Hepatocyte (in vitro differentiated cells): ENCODE measurements at regions not wholly inside any gene's neighbourhood (a gene's known extent, or its start where the extent isn't known, plus 50 kb on each side); places are given as distances from the start of the nearest gene placed in this dataset.
"Not testable (repeated sequence)": the region's sequence is repeated elsewhere in the genome, so short reads cannot be mapped to it uniquely, and the experiment has no call there.

Experiments
- EZH2phosphoT487 ChIP-seq: fragments of 200-600 bp; sonication (generic); IDR thresholded peaks from one replicate; pipeline ENCODE4 v1.6.1; 2018; ENCODE audit warnings: antibody characterized with exemption, mild to moderate bottlenecking, low read depth, moderate library complexity; ENCODE audit not compliant: unreplicated experiment, severe bottlenecking
- TF ChIP-seq, protein P1 (sequence below): fragments of 200-600 bp; sonication (generic); IDR thresholded peaks from 2 replicates; pipeline ENCODE4 v1.5.1; 2016; ENCODE audit warnings: antibody characterized with exemption, mild to moderate bottlenecking; ENCODE audit not compliant: poor library complexity

DNA sequence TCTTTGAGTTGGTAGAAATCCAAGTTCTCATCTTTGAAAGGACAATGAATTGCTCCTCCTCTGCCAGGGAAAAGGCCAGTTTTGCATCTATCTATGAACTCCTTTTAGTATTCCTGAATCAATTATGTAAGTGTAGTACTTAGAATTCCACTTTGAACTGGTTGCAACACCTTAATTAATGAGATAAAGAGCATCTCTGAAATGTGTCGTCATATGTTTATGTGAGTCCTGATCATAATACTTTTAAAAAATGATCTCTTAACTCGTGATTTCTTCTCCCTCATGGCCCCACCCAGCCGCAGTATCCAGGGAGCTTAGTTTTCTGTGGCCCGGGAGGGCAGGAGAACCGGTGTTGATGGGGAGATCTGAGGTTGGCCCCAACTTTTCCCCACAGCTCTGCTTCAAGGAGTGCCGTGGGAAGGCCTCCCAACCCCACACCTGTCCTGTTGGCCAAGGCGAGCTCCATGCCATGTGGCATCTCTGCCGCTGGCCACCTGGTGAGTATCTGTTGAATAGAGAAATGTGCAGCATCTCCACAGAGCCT is 203.5 kb downstream of the TMEM121 start:
- TF ChIP-seq, protein P1, sequence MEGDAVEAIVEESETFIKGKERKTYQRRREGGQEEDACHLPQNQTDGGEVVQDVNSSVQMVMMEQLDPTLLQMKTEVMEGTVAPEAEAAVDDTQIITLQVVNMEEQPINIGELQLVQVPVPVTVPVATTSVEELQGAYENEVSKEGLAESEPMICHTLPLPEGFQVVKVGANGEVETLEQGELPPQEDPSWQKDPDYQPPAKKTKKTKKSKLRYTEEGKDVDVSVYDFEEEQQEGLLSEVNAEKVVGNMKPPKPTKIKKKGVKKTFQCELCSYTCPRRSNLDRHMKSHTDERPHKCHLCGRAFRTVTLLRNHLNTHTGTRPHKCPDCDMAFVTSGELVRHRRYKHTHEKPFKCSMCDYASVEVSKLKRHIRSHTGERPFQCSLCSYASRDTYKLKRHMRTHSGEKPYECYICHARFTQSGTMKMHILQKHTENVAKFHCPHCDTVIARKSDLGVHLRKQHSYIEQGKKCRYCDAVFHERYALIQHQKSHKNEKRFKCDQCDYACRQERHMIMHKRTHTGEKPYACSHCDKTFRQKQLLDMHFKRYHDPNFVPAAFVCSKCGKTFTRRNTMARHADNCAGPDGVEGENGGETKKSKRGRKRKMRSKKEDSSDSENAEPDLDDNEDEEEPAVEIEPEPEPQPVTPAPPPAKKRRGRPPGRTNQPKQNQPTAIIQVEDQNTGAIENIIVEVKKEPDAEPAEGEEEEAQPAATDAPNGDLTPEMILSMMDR, result not testable (repeated sequence)
- not testable (repeated sequence) for TF ChIP-seq EZH2phosphoT487
